ENCODE measurements at regions not wholly inside any gene's neighbourhood (a gene's known extent, or its start where the extent isn't known, plus 50 kb on each side); places are given as distances from the start of the nearest gene placed in this dataset.

DNA sequence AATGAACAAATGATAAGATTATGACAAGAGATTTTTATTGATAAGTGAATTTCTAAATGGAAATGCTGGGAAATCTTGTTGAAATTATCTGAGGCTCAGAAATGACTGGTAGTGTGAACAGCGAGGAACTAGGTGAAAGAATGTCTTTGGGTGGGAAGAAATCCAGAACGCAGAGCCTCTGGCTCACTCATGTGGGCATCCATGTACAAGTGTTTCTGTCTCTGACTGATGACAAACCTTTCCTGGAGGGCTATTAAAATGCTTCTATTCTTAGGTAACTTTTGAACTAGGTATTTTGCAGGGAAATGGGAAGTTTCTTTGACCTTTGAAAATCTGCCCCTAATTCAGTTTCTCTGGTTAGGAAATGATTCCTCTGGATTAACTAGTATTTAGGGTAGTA, 598.6 kb downstream of the SLC4A3 start:
- no peak for TF ChIP-seq CTCF (conservative IDR thresholded peaks at IDR 0.05; ENCODE audit: low read depth, low read length)
- no peak for DNase-seq (ENCODE audit: low read depth)
- H3K4me3 ChIP-seq (ENCODE audit: low read depth, low read length): no peak overlapping the region

DNA sequence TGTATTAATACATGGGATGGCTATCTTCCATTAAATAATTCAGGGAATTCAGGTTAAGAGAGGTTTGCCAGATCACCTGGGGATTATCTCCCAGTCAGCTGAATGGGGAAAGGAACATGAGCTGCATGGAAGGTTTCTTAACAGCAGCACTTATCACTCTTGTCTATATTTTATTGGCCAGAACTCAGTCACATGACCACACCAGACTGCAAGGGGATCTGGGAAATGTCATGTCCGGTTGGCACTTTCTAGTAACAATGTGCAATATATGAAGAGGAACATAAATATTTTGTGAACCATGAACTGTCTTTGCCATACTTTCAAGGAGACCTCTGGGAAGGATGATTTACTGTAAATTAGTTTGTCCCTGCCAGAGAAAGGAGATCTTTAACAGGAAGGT, 599.1 kb downstream of the SLC4A3 start:
- no peak for DNase-seq (ENCODE audit: low read depth)
- H3K4me3 ChIP-seq (ENCODE audit: low read depth, low read length): no peak overlapping the region
- TF ChIP-seq CTCF (conservative IDR thresholded peaks at IDR 0.05; ENCODE audit: low read depth, low read length): no peak

DNA sequence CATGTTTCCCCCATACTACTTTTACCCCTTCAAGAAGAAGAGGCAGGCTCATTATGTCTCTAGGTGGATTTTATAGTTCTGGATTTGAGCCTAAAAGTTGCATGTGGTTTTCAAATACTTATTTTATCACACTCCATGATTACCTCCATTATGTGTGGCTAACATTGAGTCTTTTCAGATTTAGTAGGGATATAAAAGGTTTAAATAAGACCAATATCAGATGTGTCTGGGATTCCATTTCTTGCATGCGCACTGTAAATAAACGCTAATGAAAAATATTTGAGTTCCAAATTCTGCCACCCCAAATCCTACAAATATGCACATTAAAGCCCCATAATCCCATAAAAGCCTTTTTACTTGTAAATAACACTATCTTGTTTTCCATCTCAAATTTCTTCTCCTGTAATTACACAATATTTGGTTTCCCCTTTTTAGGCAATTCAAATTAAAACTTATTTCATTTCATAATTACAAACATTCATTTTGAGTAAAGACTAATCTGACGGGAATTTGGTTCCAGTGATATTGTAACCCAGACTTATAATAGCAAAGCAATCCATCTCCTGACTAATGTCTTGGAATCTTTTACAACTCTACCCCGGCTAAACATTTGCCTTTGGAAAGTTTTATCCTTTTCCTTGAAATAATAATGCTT, 600.0 kb downstream of the SLC4A3 start:
- DNase-seq (ENCODE audit: low read depth): peak; percentile 43
- H3K4me3 ChIP-seq (ENCODE audit: low read depth, low read length): no peak overlapping the region
- no peak for TF ChIP-seq CTCF (conservative IDR thresholded peaks at IDR 0.05; ENCODE audit: low read depth, low read length)

GRCh38 chr2:220228310-220229006, 601.0 kb downstream of the SLC4A3 start:
- TF ChIP-seq CTCF (conservative IDR thresholded peaks at IDR 0.05; ENCODE audit: low read depth, low read length): no peak
- H3K4me3 ChIP-seq (ENCODE audit: low read depth, low read length): peak overlapping the region; percentile 32
- peak; percentile 98 for DNase-seq (ENCODE audit: low read depth)

DNA sequence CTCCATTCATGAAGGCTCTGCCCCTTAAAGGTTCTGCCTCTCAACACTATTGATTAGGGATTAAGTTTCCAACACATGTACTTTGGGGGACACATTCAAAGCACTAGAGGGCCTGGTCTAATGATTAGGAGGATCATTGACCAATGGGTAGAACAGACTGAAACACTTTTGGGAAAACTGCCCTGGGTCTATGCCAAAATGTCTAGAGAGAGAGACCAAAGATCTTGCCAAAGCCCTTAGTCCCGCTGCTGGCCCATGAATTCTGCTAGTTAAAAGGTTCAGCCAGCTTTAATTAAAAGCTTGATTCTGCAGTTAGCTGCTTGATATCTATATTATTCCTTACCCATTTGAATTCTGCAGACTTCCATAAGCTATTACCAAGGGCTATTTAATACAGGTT, 613.2 kb downstream of the SLC4A3 start:
- H3K4me3 ChIP-seq (ENCODE audit: low read depth, low read length): no peak overlapping the region
- no peak for DNase-seq (ENCODE audit: low read depth)
- TF ChIP-seq CTCF (conservative IDR thresholded peaks at IDR 0.05; ENCODE audit: low read depth, low read length): no peak

DNA sequence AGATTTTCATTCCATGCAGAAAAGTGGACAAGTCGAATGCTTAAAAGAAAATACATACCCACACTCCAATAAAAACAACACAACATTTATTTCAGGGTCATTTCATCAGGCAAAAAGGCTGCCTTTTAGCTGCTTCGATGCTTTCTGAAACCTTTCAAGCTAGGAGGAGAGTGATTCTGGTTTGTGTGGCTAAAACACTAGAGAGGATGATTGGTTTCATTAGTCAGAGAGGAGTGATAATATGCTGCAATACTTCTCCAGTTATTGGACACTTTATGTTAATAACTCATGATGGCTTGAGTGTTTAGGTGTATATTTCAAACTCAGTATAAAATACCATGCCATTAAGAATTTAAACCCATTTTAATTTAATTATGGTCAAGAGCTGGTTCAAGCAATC, 614.0 kb downstream of the SLC4A3 start:
- no peak for TF ChIP-seq CTCF (conservative IDR thresholded peaks at IDR 0.05; ENCODE audit: low read depth, low read length)
- peak; percentile 34 for DNase-seq (ENCODE audit: low read depth)
- H3K4me3 ChIP-seq (ENCODE audit: low read depth, low read length): no peak overlapping the region

- H3K4me3 ChIP-seq (ENCODE audit: low read depth, low read length): no peak overlapping the region
- DNase-seq (ENCODE audit: low read depth): no peak
- TF ChIP-seq CTCF (conservative IDR thresholded peaks at IDR 0.05; ENCODE audit: low read depth, low read length): no peak
Measured at GRCh38 chr2:220243571-220243970, 616.1 kb downstream of the SLC4A3 start.

All from choroid plexus epithelial cell (primary cell).